ENCODE measurements at regions not wholly inside any gene's neighbourhood (a gene's known extent, or its start where the extent isn't known, plus 50 kb on each side); places are given as distances from the start of the nearest gene placed in this dataset.

- H3K9ac ChIP-seq (ENCODE audit: low read depth, low read length): no peak overlapping the region
- no peaks in the 10 kb centered on the region for H3K4me1 ChIP-seq (ENCODE audit: insufficient read depth, low read length)
- no peaks in the 10 kb centered on the region for H3K36me3 ChIP-seq (ENCODE audit: insufficient read depth, low read length)
- no peaks in the 10 kb centered on the region; the same call in 1 of the 2 replicates for H3K9me3 ChIP-seq (ENCODE audit: control insufficient read depth, insufficient read depth, low read length)
Measured at GRCh38 chr10:56928714-56929113, 567.7 kb upstream of the ZWINT start.

- H3K9ac ChIP-seq (ENCODE audit: low read depth, low read length): no peak overlapping the region
- H3K9me3 ChIP-seq (ENCODE audit: control insufficient read depth, insufficient read depth, low read length): no peaks in the 10 kb centered on the region; the same call in 1 of the 2 replicates
- no peaks in the 10 kb centered on the region for H3K4me1 ChIP-seq (ENCODE audit: insufficient read depth, low read length)
- no peaks in the 10 kb centered on the region for H3K36me3 ChIP-seq (ENCODE audit: insufficient read depth, low read length)
Measured at GRCh38 chr10:56927701-56928100, 566.6 kb upstream of the ZWINT start.

DNA sequence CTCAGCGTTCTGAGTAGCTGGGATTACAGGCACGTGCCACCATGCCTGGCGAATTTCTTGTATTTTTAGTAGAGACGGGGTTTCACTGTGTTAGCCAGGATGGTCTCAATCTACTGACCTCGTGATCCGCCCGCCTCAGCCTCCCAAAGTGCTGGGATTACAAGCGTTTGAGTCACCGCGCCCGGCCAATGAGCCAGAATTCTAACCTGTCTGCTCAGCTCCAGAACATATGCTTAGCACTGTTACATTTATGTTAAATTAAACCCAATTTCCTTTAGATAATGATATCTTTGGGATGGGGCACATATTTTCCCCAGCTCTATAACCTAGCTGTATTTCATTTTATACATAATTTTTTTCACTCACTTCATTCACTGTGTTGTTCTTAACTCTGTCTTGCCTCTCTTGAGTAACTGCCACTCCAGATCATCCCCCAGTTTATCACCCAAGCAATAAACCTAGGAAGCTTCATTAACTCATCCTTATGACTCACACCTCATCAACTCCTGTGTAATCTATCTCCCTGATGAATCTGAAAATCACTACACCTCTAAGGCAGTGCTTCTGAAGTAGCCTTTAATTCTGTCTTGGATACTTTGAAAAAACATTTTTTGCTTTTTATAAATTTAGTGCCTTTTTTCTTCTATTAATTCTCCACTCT lies 559.7 kb upstream of the ZWINT start:
- Histone ChIP-seq H3K36me3 (ENCODE audit: insufficient read depth, low read length) (no peaks in the 10 kb centered on the region), H3K9ac (ENCODE audit: low read depth, low read length) (no peak overlapping the region), H3K9me3 (ENCODE audit: control insufficient read depth, insufficient read depth, low read length) (no peaks in the 10 kb centered on the region; the same call in 1 of the 2 replicates), H3K4me1 (ENCODE audit: insufficient read depth, low read length) (no peaks in the 10 kb centered on the region)

DNA sequence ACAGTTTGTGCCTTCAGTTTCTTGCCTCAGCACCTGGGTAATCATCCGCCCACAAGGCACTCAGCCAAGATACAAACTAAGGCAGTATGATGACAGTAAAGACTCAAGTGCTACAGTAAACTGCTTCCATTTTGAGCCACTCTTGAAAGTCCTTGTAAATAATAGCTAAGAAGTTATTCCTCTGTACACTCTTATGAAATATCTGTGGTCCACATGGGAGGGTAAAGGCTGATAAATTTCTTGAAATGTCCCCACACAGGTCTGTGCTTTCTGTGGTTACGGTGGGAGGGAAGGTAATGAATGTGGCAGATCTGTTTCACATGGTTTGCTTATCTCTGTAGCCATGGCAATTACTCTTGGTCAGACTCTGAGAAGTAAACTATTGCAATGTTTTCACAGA lies 551.0 kb upstream of the ZWINT start:
- no peak overlapping the region for H3K9ac ChIP-seq (ENCODE audit: low read depth, low read length)
- no peaks in the 10 kb centered on the region for H3K4me1 ChIP-seq (ENCODE audit: insufficient read depth, low read length)
- no peaks in the 10 kb centered on the region for H3K9me3 ChIP-seq (ENCODE audit: control insufficient read depth, insufficient read depth, low read length)
- H3K36me3 ChIP-seq (ENCODE audit: insufficient read depth, low read length): no peaks in the 10 kb centered on the region

DNA sequence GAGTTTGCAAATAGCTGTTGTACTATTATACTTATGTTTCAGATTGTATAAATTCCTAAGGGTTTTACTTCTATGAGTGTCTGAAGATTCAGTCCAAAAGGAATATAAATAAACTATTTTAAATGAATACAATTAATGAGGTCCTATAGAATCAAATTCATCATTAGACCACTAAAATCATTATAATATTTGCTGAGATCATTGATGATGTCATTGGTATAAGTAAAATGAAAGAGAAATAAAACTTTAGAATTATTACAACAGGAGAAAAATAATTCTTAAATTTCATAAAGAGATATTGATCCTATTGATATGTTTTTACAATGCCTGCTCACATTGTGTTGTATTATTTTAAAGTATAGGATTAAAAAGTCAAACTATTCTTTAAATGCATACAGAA lies 544.0 kb upstream of the ZWINT start:
- Histone ChIP-seq H3K9ac (ENCODE audit: low read depth, low read length) (no peak overlapping the region), H3K36me3 (ENCODE audit: insufficient read depth, low read length) (no peaks in the 10 kb centered on the region), H3K9me3 (ENCODE audit: control insufficient read depth, insufficient read depth, low read length) (no peaks in the 10 kb centered on the region), H3K4me1 (ENCODE audit: insufficient read depth, low read length) (no peaks in the 10 kb centered on the region)

- Histone ChIP-seq H3K36me3 (ENCODE audit: insufficient read depth, low read length) (no peaks in the 10 kb centered on the region), H3K9ac (ENCODE audit: low read depth, low read length) (no peak overlapping the region), H3K9me3 (ENCODE audit: control insufficient read depth, insufficient read depth, low read length) (no peaks in the 10 kb centered on the region), H3K4me1 (ENCODE audit: insufficient read depth, low read length) (no peaks in the 10 kb centered on the region)
Measured at GRCh38 chr10:56902554-56902953, 541.5 kb upstream of the ZWINT start.

DNA sequence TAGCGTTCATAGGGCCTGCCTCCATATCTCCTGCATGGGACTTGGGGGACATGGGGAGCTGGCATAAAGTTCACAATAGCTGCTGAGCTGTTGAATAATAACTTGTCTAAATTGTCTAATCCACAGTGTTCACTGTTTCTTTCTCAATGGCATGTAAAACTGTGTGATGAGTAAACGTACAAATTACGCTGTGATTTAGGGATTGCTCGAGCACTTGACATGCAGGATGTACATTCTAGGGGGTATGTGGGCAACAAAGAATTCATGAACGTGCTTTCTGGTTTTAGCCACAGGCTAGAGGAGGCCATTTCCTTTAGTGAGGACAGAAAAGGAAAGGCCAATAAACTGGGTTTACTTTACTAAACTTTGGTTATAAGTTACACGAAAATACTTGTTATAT lies 534.2 kb upstream of the ZWINT start:
- H3K9ac ChIP-seq (ENCODE audit: low read depth, low read length): no peak overlapping the region

GRCh38 chr10:56881218-56881617 lies 520.2 kb upstream of the ZWINT start:
- Histone ChIP-seq H3K9ac (ENCODE audit: low read depth, low read length) (no peak overlapping the region), H3K36me3 (ENCODE audit: insufficient read depth, low read length) (no peaks in the 10 kb centered on the region), H3K9me3 (ENCODE audit: control insufficient read depth, insufficient read depth, low read length) (no peaks in the 10 kb centered on the region), H3K4me1 (ENCODE audit: insufficient read depth, low read length) (no peaks in the 10 kb centered on the region)

More for the DNA sequence above, 534.2 kb upstream of the ZWINT start:
- H3K9me3 ChIP-seq (ENCODE audit: control insufficient read depth, insufficient read depth, low read length): no peaks in the 10 kb centered on the region
- no peaks in the 10 kb centered on the region for H3K4me1 ChIP-seq (ENCODE audit: insufficient read depth, low read length)
- H3K36me3 ChIP-seq (ENCODE audit: insufficient read depth, low read length): no peaks in the 10 kb centered on the region

DNA sequence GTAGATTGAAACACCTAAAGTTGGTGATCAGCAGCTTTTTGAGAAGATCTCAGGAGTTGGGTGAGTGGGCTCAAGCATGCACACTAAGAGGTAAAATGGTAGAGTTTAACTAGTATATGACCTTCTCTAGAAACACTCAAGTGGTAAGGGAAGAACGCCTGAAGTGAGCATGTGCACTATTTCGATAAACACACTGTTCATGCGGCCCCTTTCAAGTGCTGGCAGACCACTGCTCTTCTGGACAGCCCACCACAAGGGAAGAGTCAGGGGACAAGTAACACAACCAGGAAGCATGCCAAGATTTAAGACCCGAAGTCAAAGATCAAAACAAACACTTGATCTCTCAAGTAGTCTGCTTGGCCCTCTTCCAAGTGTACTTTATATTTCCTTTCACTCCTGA lies 519.5 kb upstream of the ZWINT start:
- Histone ChIP-seq H3K4me1 (ENCODE audit: insufficient read depth, low read length) (no peaks in the 10 kb centered on the region), H3K9me3 (ENCODE audit: control insufficient read depth, insufficient read depth, low read length) (no peaks in the 10 kb centered on the region), H3K9ac (ENCODE audit: low read depth, low read length) (no peak overlapping the region), H3K36me3 (ENCODE audit: insufficient read depth, low read length) (no peaks in the 10 kb centered on the region)

GRCh38 chr10:56874950-56875349 lies 513.9 kb upstream of the ZWINT start:
- no peaks in the 10 kb centered on the region for H3K4me1 ChIP-seq (ENCODE audit: insufficient read depth, low read length)
- no peaks in the 10 kb centered on the region for H3K9me3 ChIP-seq (ENCODE audit: control insufficient read depth, insufficient read depth, low read length)
- H3K36me3 ChIP-seq (ENCODE audit: insufficient read depth, low read length): no peaks in the 10 kb centered on the region
- no peak overlapping the region for H3K9ac ChIP-seq (ENCODE audit: low read depth, low read length)

- no peaks in the 10 kb centered on the region for H3K4me1 ChIP-seq (ENCODE audit: insufficient read depth, low read length)
- no peak overlapping the region for H3K9ac ChIP-seq (ENCODE audit: low read depth, low read length)
- no peaks in the 10 kb centered on the region for H3K9me3 ChIP-seq (ENCODE audit: control insufficient read depth, insufficient read depth, low read length)
- H3K36me3 ChIP-seq (ENCODE audit: insufficient read depth, low read length): no peaks in the 10 kb centered on the region
Measured at GRCh38 chr10:56871160-56871668, 510.2 kb upstream of the ZWINT start.

GRCh38 chr10:56867236-56867635 lies 506.2 kb upstream of the ZWINT start:
- H3K9me3 ChIP-seq (ENCODE audit: control insufficient read depth, insufficient read depth, low read length): no peaks in the 10 kb centered on the region
- no peaks in the 10 kb centered on the region for H3K4me1 ChIP-seq (ENCODE audit: insufficient read depth, low read length)
- no peaks in the 10 kb centered on the region for H3K36me3 ChIP-seq (ENCODE audit: insufficient read depth, low read length)
- H3K9ac ChIP-seq (ENCODE audit: low read depth, low read length): no peak overlapping the region

GRCh38 chr10:56856569-56856968 lies 495.5 kb upstream of the ZWINT start:
- Histone ChIP-seq H3K9ac (ENCODE audit: low read depth, low read length) (no peak overlapping the region), H3K36me3 (ENCODE audit: insufficient read depth, low read length) (no peaks in the 10 kb centered on the region), H3K9me3 (ENCODE audit: control insufficient read depth, insufficient read depth, low read length) (no peaks in the 10 kb centered on the region), H3K4me1 (ENCODE audit: insufficient read depth, low read length) (no peaks in the 10 kb centered on the region)

DNA sequence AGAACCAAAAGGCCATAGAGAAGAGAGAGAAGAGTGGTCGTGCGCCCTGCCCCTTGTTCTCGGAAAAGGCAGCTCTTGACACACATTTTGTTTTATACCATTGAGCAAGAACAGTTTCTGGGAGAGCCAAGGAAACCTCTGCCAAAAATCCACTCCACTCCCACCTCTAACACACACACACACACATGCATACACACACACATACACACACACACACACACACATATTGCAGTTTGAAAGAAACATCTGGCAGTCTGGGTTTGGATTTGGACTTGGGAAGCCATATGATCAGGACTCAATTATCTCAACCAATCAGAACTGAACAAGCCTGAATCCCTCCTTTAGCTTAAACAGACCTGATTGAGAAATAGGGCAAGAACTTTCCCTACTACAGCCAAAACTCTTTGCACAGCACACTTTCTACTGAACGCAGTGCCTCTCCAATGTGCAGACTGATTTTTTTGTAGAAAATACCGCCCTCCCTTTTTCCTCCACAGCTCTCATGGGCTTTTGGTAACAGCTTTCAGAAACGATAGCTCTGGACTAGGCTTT lies 484.0 kb upstream of the ZWINT start:
- Histone ChIP-seq H3K9ac (ENCODE audit: low read depth, low read length) (no peak overlapping the region), H3K36me3 (ENCODE audit: insufficient read depth, low read length) (no peaks in the 10 kb centered on the region), H3K4me1 (ENCODE audit: insufficient read depth, low read length) (no peaks in the 10 kb centered on the region), H3K9me3 (ENCODE audit: control insufficient read depth, insufficient read depth, low read length) (no peaks in the 10 kb centered on the region)

GRCh38 chr10:56836659-56837058 lies 475.6 kb upstream of the ZWINT start:
- Histone ChIP-seq H3K9ac (ENCODE audit: low read depth, low read length) (no peak overlapping the region), H3K9me3 (ENCODE audit: control insufficient read depth, insufficient read depth, low read length) (no peaks in the 10 kb centered on the region), H3K36me3 (ENCODE audit: insufficient read depth, low read length) (no peaks in the 10 kb centered on the region), H3K4me1 (ENCODE audit: insufficient read depth, low read length) (no peaks in the 10 kb centered on the region)
